Left ventricle myocardium inferior (tissue), 1 donor: ENCODE measurements at regions not wholly inside any gene's neighbourhood (a gene's known extent, or its start where the extent isn't known, plus 50 kb on each side); places are given as distances from the start of the nearest gene placed in this dataset.

ENCODE experiments used
- DNase-seq: peaks from one replicate; pipeline ENCODE4 v3.0.0-alpha.2; 2020
- H3K27ac ChIP-seq: fragments of 200-600 bp; replicated peaks from 2 replicates; pipeline ENCODE4 v1.8.0; 2021
- H3K27me3 ChIP-seq: fragments of 200-600 bp; 2 replicates; pipeline ENCODE4 v1.8.0; 2021; ENCODE audit warnings: low read depth
- H3K36me3 ChIP-seq: fragments of 200-600 bp; 2 replicates; pipeline ENCODE4 v1.8.0; 2021
- H3K4me1 ChIP-seq: fragments of 200-600 bp; 2 replicates; pipeline ENCODE4 v1.8.0; 2021
- H3K4me3 ChIP-seq: fragments of 200-600 bp; 2 replicates; pipeline ENCODE4 v1.8.0; 2021; ENCODE audit warnings: mild to moderate bottlenecking, moderate library complexity
- H3K9me3 ChIP-seq: fragments of 200-600 bp; replicated peaks from 2 replicates; pipeline ENCODE4 v1.8.0; 2021
- CTCF ChIP-seq: fragments of 200-600 bp; IDR thresholded peaks from 2 replicates; pipeline ENCODE4 v1.8.0; 2021; ENCODE audit warnings: antibody characterized with exemption, mild to moderate bottlenecking, borderline replicate concordance
- intact Hi-C: fragments of 100-400 bp; cut with micrococcal nuclease; formaldehyde crosslinking; loops from one replicate; pipeline ENCODE4 v1.11.0; 2022
- donor health status: DM: no; HTN: yes; CAD: no; lungs with severe emphysema.

DNA sequence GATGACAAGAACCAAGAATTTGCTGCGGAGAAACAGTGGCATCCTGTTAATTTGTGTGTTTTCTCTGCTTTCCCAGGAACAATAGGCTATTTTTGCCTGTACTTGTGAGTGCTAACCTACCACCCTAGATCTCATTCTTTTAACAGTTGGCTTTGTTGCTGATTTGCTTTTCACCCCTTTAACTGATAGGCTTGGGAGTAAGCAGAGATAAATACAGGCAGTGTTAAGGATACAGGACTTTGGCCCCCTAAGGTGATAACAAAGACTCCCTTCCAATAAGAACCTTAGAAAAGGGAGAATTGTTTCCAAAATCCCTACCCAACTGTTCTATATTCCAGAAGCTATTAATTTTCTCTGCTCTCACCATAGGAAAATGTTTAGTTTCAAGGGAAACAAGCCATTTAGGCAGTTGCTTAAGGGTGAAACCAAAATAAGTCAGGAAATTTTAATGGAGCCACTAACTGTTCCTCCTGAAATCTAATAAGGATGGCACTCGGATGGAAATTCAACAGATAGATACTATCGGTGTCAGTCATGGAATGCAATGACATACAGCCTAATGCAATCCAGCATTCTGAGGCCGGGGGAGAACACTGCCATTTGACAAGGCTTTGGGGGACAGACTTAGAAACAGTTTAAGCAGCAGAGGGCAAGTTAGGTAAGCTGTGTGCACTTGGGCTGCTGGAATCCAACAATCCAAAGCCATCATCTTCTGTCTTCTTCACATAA is 238.8 kb downstream of the RNF152 start:
- Histone ChIP-seq H3K27ac (no peak overlapping the region), H3K27me3 (no peaks in the 10 kb centered on the region), H3K36me3 (no peaks in the 10 kb centered on the region), H3K9me3 (no peaks in the 10 kb centered on the region), H3K4me1 (no peaks in the 10 kb centered on the region), H3K4me3 (no peak overlapping the region)
- intact Hi-C loops = no loop called here
- DNase-seq = no peak
- TF ChIP-seq CTCF = no peak

DNA sequence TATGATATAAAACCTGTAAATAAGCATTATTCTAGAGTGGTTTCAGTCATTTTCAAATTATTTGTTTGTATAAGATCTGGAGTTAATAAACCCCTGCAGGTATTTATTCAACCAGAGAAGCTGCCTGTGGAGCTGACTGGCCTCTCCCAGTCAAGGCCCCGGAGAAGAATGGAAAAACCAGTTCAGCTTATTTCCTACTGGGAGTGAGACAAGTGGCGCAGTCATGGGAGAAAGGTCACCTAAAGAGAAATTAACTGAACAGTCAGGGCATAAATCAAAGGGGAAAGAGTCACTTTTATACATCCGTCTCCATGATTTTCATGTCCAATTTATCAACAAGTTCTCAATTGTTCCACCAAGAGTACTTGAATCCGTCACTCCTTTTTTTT is 240.9 kb downstream of the RNF152 start:
- Histone ChIP-seq H3K27ac (no peak overlapping the region), H3K9me3 (no peaks in the 10 kb centered on the region), H3K36me3 (no peaks in the 10 kb centered on the region), H3K27me3 (no peaks in the 10 kb centered on the region), H3K4me3 (no peak overlapping the region), H3K4me1 (no peaks in the 10 kb centered on the region)
- no peak for TF ChIP-seq CTCF
- no peak for DNase-seq
- intact Hi-C loops = no loop called here

- no peak overlapping the region for H3K27ac ChIP-seq
- H3K27me3 ChIP-seq = no peaks in the 10 kb centered on the region
- no peak for TF ChIP-seq CTCF
- no peak overlapping the region for H3K4me3 ChIP-seq
- no peaks in the 10 kb centered on the region for H3K9me3 ChIP-seq
- no peaks in the 10 kb centered on the region for H3K36me3 ChIP-seq
- intact Hi-C loops = no loop called here
- DNase-seq = no peak
- H3K4me1 ChIP-seq = no peaks in the 10 kb centered on the region
Measured at GRCh38 chr18:61651145-61651879, 241.5 kb downstream of the RNF152 start.

- DNase-seq = no peak
- intact Hi-C loops = no loop called here
Measured at GRCh38 chr18:61643884-61644647, 248.7 kb downstream of the RNF152 start.

More at GRCh38 chr18:61643884-61644647, 248.7 kb downstream of the RNF152 start:
- Histone ChIP-seq H3K27me3 (no peaks in the 10 kb centered on the region), H3K4me3 (no peak overlapping the region), H3K27ac (no peak overlapping the region), H3K9me3 (no peaks in the 10 kb centered on the region), H3K4me1 (no peaks in the 10 kb centered on the region), H3K36me3 (no peaks in the 10 kb centered on the region)
- no peak for TF ChIP-seq CTCF
